ENCODE measurements at regions not wholly inside any gene's neighbourhood (a gene's known extent, or its start where the extent isn't known, plus 50 kb on each side); places are given as distances from the start of the nearest gene placed in this dataset.
"Not testable (repeated sequence)": the region's sequence is repeated elsewhere in the genome, so short reads cannot be mapped to it uniquely, and the experiment has no call there.

GRCh38 chr1:3988431-3988830, 88.4 kb upstream of the C1orf174 start:
- DNase-seq (ENCODE audit: extremely low read depth in 1 of 11, low read depth in 9 of 11, low spot score in 4 of 11) = no peak

GRCh38 chr1:3989465-3989864, 89.4 kb upstream of the C1orf174 start:
- no peak for DNase-seq (ENCODE audit: extremely low read depth in 1 of 11, low read depth in 9 of 11, low spot score in 4 of 11)

GRCh38 chr1:3992103-3992556, 92.1 kb upstream of the C1orf174 start:
- no peak for DNase-seq (ENCODE audit: extremely low read depth in 1 of 11, low read depth in 9 of 11, low spot score in 4 of 11)

GRCh38 chr1:3992746-3993145, 92.7 kb upstream of the C1orf174 start:
- no peak for DNase-seq (ENCODE audit: extremely low read depth in 1 of 11, low read depth in 9 of 11, low spot score in 4 of 11)

- DNase-seq (ENCODE audit: extremely low read depth in 1 of 11, low read depth in 9 of 11, low spot score in 4 of 11) = no peak
Observed at GRCh38 chr1:3993619-3994375, 93.7 kb upstream of the C1orf174 start.

GRCh38 chr1:3995141-3995780, 95.2 kb upstream of the C1orf174 start:
- no peak for DNase-seq (ENCODE audit: extremely low read depth in 1 of 11, low read depth in 9 of 11, low spot score in 4 of 11)

GRCh38 chr1:3996846-3997705, 97.0 kb upstream of the C1orf174 start:
- no peak for DNase-seq (ENCODE audit: extremely low read depth in 1 of 11, low read depth in 9 of 11, low spot score in 4 of 11)

GRCh38 chr1:3998086-3998485, 98.0 kb upstream of the C1orf174 start:
- DNase-seq (ENCODE audit: extremely low read depth in 1 of 11, low read depth in 9 of 11, low spot score in 4 of 11) = no peak

- DNase-seq (ENCODE audit: extremely low read depth in 1 of 11, low read depth in 9 of 11, low spot score in 4 of 11) = not testable (repeated sequence)
Observed at GRCh38 chr1:3999514-3999913, 99.4 kb upstream of the C1orf174 start.

- no peak for DNase-seq (ENCODE audit: extremely low read depth in 1 of 11, low read depth in 9 of 11, low spot score in 4 of 11)
Observed at GRCh38 chr1:3999941-4000735, 100.1 kb upstream of the C1orf174 start.

- peak in 2 of 11 donors; percentile 34 to 36 for DNase-seq (ENCODE audit: extremely low read depth in 1 of 11, low read depth in 9 of 11, low spot score in 4 of 11)
Observed at GRCh38 chr1:4000811-4001251, 100.8 kb upstream of the C1orf174 start.

- DNase-seq (ENCODE audit: extremely low read depth in 1 of 11, low read depth in 9 of 11, low spot score in 4 of 11) = no peak
Observed at GRCh38 chr1:4001461-4001860, 101.4 kb upstream of the C1orf174 start.

- DNase-seq (ENCODE audit: extremely low read depth in 1 of 11, low read depth in 9 of 11, low spot score in 4 of 11) = no peak
Observed at GRCh38 chr1:4002061-4002521, 102.0 kb upstream of the C1orf174 start.

GRCh38 chr1:4002741-4003140, 102.7 kb upstream of the C1orf174 start:
- DNase-seq (ENCODE audit: extremely low read depth in 1 of 11, low read depth in 9 of 11, low spot score in 4 of 11) = no peak

GRCh38 chr1:4003846-4004505, 103.9 kb upstream of the C1orf174 start:
- no peak for DNase-seq (ENCODE audit: extremely low read depth in 1 of 11, low read depth in 9 of 11, low spot score in 4 of 11)

- DNase-seq (ENCODE audit: extremely low read depth in 1 of 11, low read depth in 9 of 11, low spot score in 4 of 11) = no peak
Observed at GRCh38 chr1:4004635-4005430, 104.8 kb upstream of the C1orf174 start.

GRCh38 chr1:4005431-4005830, 105.4 kb upstream of the C1orf174 start:
- DNase-seq (ENCODE audit: extremely low read depth in 1 of 11, low read depth in 9 of 11, low spot score in 4 of 11) = no peak
